IMR-90 (cell line): ENCODE measurements at regions not wholly inside any gene's neighbourhood (a gene's known extent, or its start where the extent isn't known, plus 50 kb on each side); places are given as distances from the start of the nearest gene placed in this dataset.

Source experiments
- ATAC-seq: fragments of 200-7000 bp; cut with Tn5 transposase; 2 replicates; pipeline ENCODE4 v1.9.1; 2020; ENCODE audit warnings: low read depth, mild to moderate bottlenecking, moderate library complexity
- BruUV-seq: library from RNA; stranded (reverse); fragments of 400-500 nt; replicated peaks from 2 replicates; lab custom pipeline; 2021; lab: Mats Ljungman, UMichigan
- CTCF ChIA-PET: fragments of 300-600 bp; formaldehyde crosslinking; extraction: SDS; loops from one replicate; lab custom pipeline; 2021; ENCODE audit warnings: antibody characterized with exemption; lab: Yijun Ruan, JAX
- POLR2A ChIA-PET: fragments of 300-600 bp; sonication (Branson Sonifier 250); formaldehyde crosslinking; loops from one replicate; lab custom pipeline; 2022; ENCODE audit warnings: antibody characterized with exemption; ENCODE audit not compliant: unreplicated experiment; lab: Charles Lee
- DNase-seq: peaks from one replicate; pipeline ENCODE4 v3.0.0; 2013
- H2AFZ ChIP-seq: replicated peaks from 2 replicates; pipeline ENCODE3; 2013; ENCODE audit warnings: low read length, mild to moderate bottlenecking; ENCODE audit not compliant: poor library complexity
- H2AK5ac ChIP-seq: 2 replicates; pipeline ENCODE4 v1.6.1; 2013; ENCODE audit warnings: low read depth, low read length, inconsistent platforms
- H2AK9ac ChIP-seq: replicated peaks from 2 replicates; pipeline ENCODE3; 2013; ENCODE audit warnings: mild to moderate bottlenecking, low read depth, low read length, moderate library complexity; ENCODE audit not compliant: poor library complexity
- H2BK120ac ChIP-seq: 2 replicates; pipeline ENCODE4 v1.6.1; 2013; ENCODE audit warnings: low read depth, low read length, inconsistent platforms
- H2BK15ac ChIP-seq: 3 replicates; pipeline ENCODE4 v1.6.1; 2013; ENCODE audit warnings: low read depth, low read length, inconsistent platforms
- H2BK20ac ChIP-seq: 2 replicates; pipeline ENCODE4 v1.6.1; 2013; ENCODE audit warnings: low read depth, mild to moderate bottlenecking, inconsistent platforms, low read length, moderate library complexity
- H2BK5ac ChIP-seq: 2 replicates; pipeline ENCODE4 v1.6.1; 2013; ENCODE audit warnings: mild to moderate bottlenecking, low read depth, low read length, inconsistent platforms; ENCODE audit not compliant: poor library complexity, severe bottlenecking
- H3K14ac ChIP-seq: replicated peaks from 2 replicates; pipeline ENCODE4 v1.6.1; 2013; ENCODE audit warnings: low read depth, low read length, inconsistent platforms
- H3K18ac ChIP-seq: 2 replicates; pipeline ENCODE4 v1.6.1; 2013; ENCODE audit warnings: low read depth, low read length, control low read depth
- H3K23ac ChIP-seq: 2 replicates; pipeline ENCODE4 v1.6.1; 2013; ENCODE audit warnings: low read depth, low read length, inconsistent platforms
- H3K27ac ChIP-seq: 2 replicates; pipeline ENCODE4 v1.5.1; 2013; ENCODE audit warnings: mild to moderate bottlenecking, control low read depth, low read length; ENCODE audit not compliant: insufficient read depth
- H3K27me3 ChIP-seq: 2 replicates; pipeline ENCODE4 v1.6.1; 2013; ENCODE audit warnings: low read length; ENCODE audit not compliant: control insufficient read depth, insufficient read depth
- H3K36me3 ChIP-seq: 2 replicates; pipeline ENCODE4 v1.6.1; 2013; ENCODE audit warnings: low read length, mixed read lengths; ENCODE audit not compliant: control insufficient read depth, insufficient read depth
- H3K4ac ChIP-seq: 2 replicates; pipeline ENCODE4 v1.6.1; 2013; ENCODE audit warnings: low read depth, low read length, inconsistent platforms
- H3K4me1 ChIP-seq: 2 replicates; pipeline ENCODE4 v1.6.1; 2013; ENCODE audit warnings: low read length, mixed read lengths; ENCODE audit not compliant: control insufficient read depth, insufficient read depth
- H3K4me2 ChIP-seq: 2 replicates; pipeline ENCODE4 v1.6.1; 2013; ENCODE audit warnings: low read depth, mild to moderate bottlenecking, control low read depth, low read length, moderate library complexity
- H3K4me3 ChIP-seq: 2 replicates; pipeline ENCODE4 v1.5.1; 2013; ENCODE audit warnings: low read depth, mild to moderate bottlenecking, control low read depth, low read length, moderate library complexity; ENCODE audit not compliant: insufficient read depth
- H3K56ac ChIP-seq: 2 replicates; pipeline ENCODE4 v1.6.1; 2013; ENCODE audit warnings: low read length, inconsistent platforms; ENCODE audit not compliant: insufficient read depth; ENCODE audit errors: extremely low read depth
- H3K79me1 ChIP-seq, 2 experiments: 2 replicates each; pipeline ENCODE4 v1.6.1; 2013; ENCODE audit warnings: low read length in 2 of 2, inconsistent platforms in 1 of 2, low read depth in 1 of 2
- H3K9ac ChIP-seq: 2 replicates; pipeline ENCODE4 v1.6.1; 2013; ENCODE audit warnings: low read depth, low read length, control low read depth
- H3K9me1 ChIP-seq: 2 replicates; pipeline ENCODE4 v1.6.1; 2013; ENCODE audit warnings: low read length, inconsistent platforms; ENCODE audit not compliant: insufficient read depth
- H3K9me3 ChIP-seq: 2 replicates; pipeline ENCODE4 v1.6.1; 2013; ENCODE audit warnings: low read length; ENCODE audit not compliant: control insufficient read depth, insufficient read depth
- H4K20me1 ChIP-seq: 2 replicates; pipeline ENCODE4 v1.6.1; 2013; ENCODE audit warnings: low read length, inconsistent platforms; ENCODE audit not compliant: insufficient read depth
- H4K5ac ChIP-seq: 2 replicates; pipeline ENCODE4 v1.6.1; 2013; ENCODE audit warnings: mild to moderate bottlenecking, low read depth, low read length, control low read depth
- H4K8ac ChIP-seq, 2 experiments: 2 replicates each; pipeline ENCODE4 v1.6.1; 2013; ENCODE audit warnings: low read depth in 2 of 2, low read length in 2 of 2, control low read depth in 1 of 2, inconsistent platforms in 1 of 2
- H4K91ac ChIP-seq: 2 replicates; pipeline ENCODE4 v1.6.1; 2013; ENCODE audit warnings: low read depth, low read length, inconsistent platforms; ENCODE audit not compliant: insufficient read depth
- BHLHE40 ChIP-seq: fragments of 150-350 bp; IDR thresholded peaks from 2 replicates; pipeline ENCODE4 v1.6.1; 2016; ENCODE audit warnings: mild to moderate bottlenecking, low read depth, low read length
- CEBPB ChIP-seq: IDR thresholded peaks from 2 replicates; pipeline ENCODE4 v1.6.1; 2012; ENCODE audit warnings: low read depth, low read length, improper control_type of control experiment
- CTCF ChIP-seq: conservative IDR thresholded peaks from 2 replicates; pipeline ENCODE4 v1.5.1; 2012; ENCODE audit warnings: mild to moderate bottlenecking, low read depth, low read length, improper control_type of control experiment
- MAZ ChIP-seq: IDR thresholded peaks from 2 replicates; pipeline ENCODE4 v1.6.1; 2012; ENCODE audit warnings: low read depth, mild to moderate bottlenecking, low read length, improper control_type of control experiment, moderate library complexity, borderline replicate concordance
- NFE2L2 ChIP-seq: fragments of 150-350 bp; IDR thresholded peaks from 2 replicates; pipeline ENCODE4 v1.6.1; 2016; ENCODE audit warnings: low read depth, mild to moderate bottlenecking, low read length
- POLR2A ChIP-seq: IDR thresholded peaks from 2 replicates; pipeline ENCODE4 v1.6.1; 2012; ENCODE audit warnings: mild to moderate bottlenecking, low read depth, low read length
- RAD21 ChIP-seq: IDR thresholded peaks from 2 replicates; pipeline ENCODE4 v1.6.1; 2012; ENCODE audit warnings: low read length, improper control_type of control experiment
- WGBS, 2 experiments: methylation state at CpG; one replicate each; pipeline versions ENCODE4 v1.1.5 to v1.1.7; 2013; ENCODE audit warnings: missing lambda C conversion rate in 2 of 2; ENCODE audit not compliant: insufficient read length in 1 of 2; ENCODE audit errors: extremely low coverage in 2 of 2; 5-methylcytosine and 5-hydroxymethylcytosine counted together
- dilution Hi-C: fragments of 300-500 bp; cut with HindIII; formaldehyde crosslinking; loops from one replicate; pipeline ENCODE4 v1.14.3; 2018; ENCODE audit warnings: low sequenced_read_pairs; ENCODE audit not compliant: unreplicated experiment
- in situ Hi-C: fragments of 300-500 bp; cut with MboI; formaldehyde crosslinking; loops from 3 replicates; pipeline ENCODE4 v1.14.3; 2019; ENCODE audit warnings: low sequenced_read_pairs, inconsistent platforms, mixed read lengths
- intact Hi-C: fragments of 100-400 bp; cut with micrococcal nuclease; formaldehyde crosslinking; loops from 2 replicates; pipeline ENCODE4 v1.10.0; 2022

GRCh38 chr1:79371802-79372201, 365.3 kb upstream of the ADGRL4 start:
- in situ Hi-C loops (no loop called here), dilution Hi-C loops (no loop called here), intact Hi-C loops (no loop called here)
- ChIA-PET CTCF (no interaction called here), POLR2A (no interaction called here)
- no peak overlapping the region for H4K8ac ChIP-seq
- no peaks in the 10 kb centered on the region; the same call in 1 of the 2 replicates for H3K9me3 ChIP-seq
- H2AFZ ChIP-seq, result no peak overlapping the region
- H4K20me1 ChIP-seq, result no peaks in the 10 kb centered on the region
- H3K9ac ChIP-seq, result no peak overlapping the region
- H3K56ac ChIP-seq, result no peak overlapping the region
- no peaks in the 10 kb centered on the region for H3K4me1 ChIP-seq
- no peak for ATAC-seq
- no peak overlapping the region for H2AK5ac ChIP-seq
- no peak overlapping the region for H3K18ac ChIP-seq
- H3K4me2 ChIP-seq, result no peak overlapping the region
- no peak overlapping the region for H2AK9ac ChIP-seq
- H3K14ac ChIP-seq, result no peak overlapping the region
- no peak overlapping the region for H3K4ac ChIP-seq
- BruUV-seq, result no TSS peak
- H2BK5ac ChIP-seq, result no peak overlapping the region
- no peak overlapping the region for H2BK15ac ChIP-seq
- no peak overlapping the region for H3K23ac ChIP-seq
- H3K4me3 ChIP-seq, result no peak overlapping the region
- H2BK120ac ChIP-seq, result no peak overlapping the region
- H3K9me1 ChIP-seq, result no peaks in the 10 kb centered on the region
- no peaks in the 10 kb centered on the region for H3K27me3 ChIP-seq
- H3K36me3 ChIP-seq, result no peaks in the 10 kb centered on the region
- H4K5ac ChIP-seq, result no peak overlapping the region
- H2BK20ac ChIP-seq, result no peak overlapping the region
- DNase-seq, result no peak
- TF ChIP-seq BHLHE40, result no peak
- TF ChIP-seq CEBPB, result no peak
- no peak for TF ChIP-seq POLR2A
- TF ChIP-seq RAD21, result no peak
- no peak for TF ChIP-seq CTCF
- no peak for TF ChIP-seq MAZ
- no peak for TF ChIP-seq NFE2L2
- no peaks in the 10 kb centered on the region for H3K79me1 ChIP-seq
- no peak overlapping the region for H4K91ac ChIP-seq
- H3K27ac ChIP-seq, result no peak overlapping the region
- WGBS, 2 experiments, result 100% methylated on average over 1 of the region's 1 CpG; no CpG with 5 or more reads in 1 of the 2 experiments
